GM18909 (cell line): ENCODE measurements at regions not wholly inside any gene's neighbourhood (a gene's known extent, or its start where the extent isn't known, plus 50 kb on each side); places are given as distances from the start of the nearest gene placed in this dataset.
"Not testable (repeated sequence)": the region's sequence is repeated elsewhere in the genome, so short reads cannot be mapped to it uniquely, and the experiment has no call there.

Source experiments
- ATAC-seq: cut with Tn5 transposase; IDR thresholded peaks from one replicate; pipeline ENCODE4 v1.9.1; 2021; ENCODE audit warnings: mild to moderate bottlenecking; ENCODE audit not compliant: unreplicated experiment, poor library complexity

- not testable (repeated sequence) for ATAC-seq
These were observed 52.4 kb upstream of the APOD start for GRCh38 chr3:195635898-195636685.

GRCh38 chr3:195635262-195635873 is 51.6 kb upstream of the APOD start:
- ATAC-seq, result not testable (repeated sequence)

- ATAC-seq, result peak; percentile 95
These were observed 50.9 kb upstream of the APOD start for GRCh38 chr3:195634426-195635261.
